ENCODE measurements at regions not wholly inside any gene's neighbourhood (a gene's known extent, or its start where the extent isn't known, plus 50 kb on each side); places are given as distances from the start of the nearest gene placed in this dataset.

GRCh38 chr2:240369335-240369734, 66.1 kb upstream of the GPC1 start:
- Mint-ChIP-seq H3K27me3 (no peaks in the 10 kb centered on the region), H3K4me1 (no peaks in the 10 kb centered on the region), H3K4me3 (no peak overlapping the region)

GRCh38 chr2:240369801-240370585, 65.5 kb upstream of the GPC1 start:
- Mint-ChIP-seq H3K27me3 (peaks cover 1% of the 10 kb centered on the region), H3K27ac (no peak overlapping the region), H3K4me1 (no peaks in the 10 kb centered on the region), H3K9me3 (no peaks in the 10 kb centered on the region), H3K4me3 (no peak overlapping the region)
- DNase-seq (no peak), ATAC-seq (no peak)

More at GRCh38 chr2:240369335-240369734, 66.1 kb upstream of the GPC1 start:
- Mint-ChIP-seq H3K9me3 (no peaks in the 10 kb centered on the region), H3K27ac (no peak overlapping the region)
- no peak for DNase-seq
- ATAC-seq, result no peak

GRCh38 chr2:240371129-240372000, 64.1 kb upstream of the GPC1 start:
- Mint-ChIP-seq H3K27me3 (peaks cover 13% of the 10 kb centered on the region), H3K9me3 (no peaks in the 10 kb centered on the region), H3K4me3 (no peak overlapping the region), H3K4me1 (no peaks in the 10 kb centered on the region), H3K27ac (no peak overlapping the region)
- DNase-seq (no peak), ATAC-seq (no peak)

GRCh38 chr2:240372101-240372500, 63.4 kb upstream of the GPC1 start:
- DNase-seq (no peak), ATAC-seq (peak; percentile 3)
- Mint-ChIP-seq H3K27ac (no peak overlapping the region), H3K27me3 (peaks cover 13% of the 10 kb centered on the region), H3K4me3 (no peak overlapping the region), H3K4me1 (no peaks in the 10 kb centered on the region), H3K9me3 (no peaks in the 10 kb centered on the region)

- Mint-ChIP-seq H3K27ac (no peak overlapping the region), H3K9me3 (no peaks in the 10 kb centered on the region), H3K4me3 (no peak overlapping the region), H3K4me1 (no peaks in the 10 kb centered on the region), H3K27me3 (peaks cover 13% of the 10 kb centered on the region)
- DNase-seq (no peak), ATAC-seq (no peak)
These were observed 62.1 kb upstream of the GPC1 start for GRCh38 chr2:240373289-240373885.

GRCh38 chr2:240374085-240374907, 61.2 kb upstream of the GPC1 start:
- Mint-ChIP-seq H3K9me3 (no peaks in the 10 kb centered on the region), H3K4me1 (no peaks in the 10 kb centered on the region), H3K4me3 (no peak overlapping the region), H3K27me3 (peaks cover 13% of the 10 kb centered on the region), H3K27ac (no peak overlapping the region)
- ATAC-seq (no peak), DNase-seq (no peak)

GRCh38 chr2:240375024-240375645, 60.3 kb upstream of the GPC1 start:
- no peak for ATAC-seq
- Mint-ChIP-seq H3K4me3 (no peak overlapping the region), H3K27me3 (peaks cover 13% of the 10 kb centered on the region), H3K9me3 (no peaks in the 10 kb centered on the region), H3K4me1 (no peaks in the 10 kb centered on the region), H3K27ac (peak overlapping the region in 1 of 2 donors; percentile 28)
- DNase-seq, result no peak

- DNase-seq (no peak), ATAC-seq (no peak)
- Mint-ChIP-seq H3K4me1 (no peaks in the 10 kb centered on the region), H3K27me3 (peaks cover 13% of the 10 kb centered on the region), H3K4me3 (no peak overlapping the region), H3K9me3 (no peaks in the 10 kb centered on the region), H3K27ac (no peak overlapping the region)
These were observed 58.7 kb upstream of the GPC1 start for GRCh38 chr2:240376739-240377138.

GRCh38 chr2:240377366-240377765, 58.1 kb upstream of the GPC1 start:
- Mint-ChIP-seq H3K4me1 (no peaks in the 10 kb centered on the region), H3K9me3 (no peaks in the 10 kb centered on the region), H3K27ac (no peak overlapping the region), H3K27me3 (peaks cover 13% of the 10 kb centered on the region), H3K4me3 (no peak overlapping the region)
- ATAC-seq (no peak), DNase-seq (no peak)

- H3K9me3 Mint-ChIP-seq, result no peaks in the 10 kb centered on the region
- peaks cover 22% of the 10 kb centered on the region for H3K27me3 Mint-ChIP-seq
- DNase-seq, result no peak
- no peak overlapping the region for H3K4me3 Mint-ChIP-seq
- ATAC-seq, result no peak
- no peaks in the 10 kb centered on the region for H3K4me1 Mint-ChIP-seq
- no peak overlapping the region for H3K27ac Mint-ChIP-seq
These were observed 56.3 kb upstream of the GPC1 start for GRCh38 chr2:240379089-240379636.

GRCh38 chr2:240383099-240383758, 52.2 kb upstream of the GPC1 start:
- H3K4me3 Mint-ChIP-seq, result no peak overlapping the region
- no peaks in the 10 kb centered on the region for H3K4me1 Mint-ChIP-seq
- no peak overlapping the region for H3K27ac Mint-ChIP-seq
- DNase-seq (no peak), ATAC-seq (peak; percentile 18)
- no peaks in the 10 kb centered on the region for H3K9me3 Mint-ChIP-seq
- H3K27me3 Mint-ChIP-seq, result peaks cover 10% of the 10 kb centered on the region

- H3K4me1 Mint-ChIP-seq, result no peaks in the 10 kb centered on the region
- DNase-seq, result no peak
- ATAC-seq, result peak; percentile 10
- no peak overlapping the region for H3K27ac Mint-ChIP-seq
- no peak overlapping the region for H3K4me3 Mint-ChIP-seq
- H3K9me3 Mint-ChIP-seq, result no peaks in the 10 kb centered on the region
- peaks cover 10% of the 10 kb centered on the region for H3K27me3 Mint-ChIP-seq
These were observed 51.4 kb upstream of the GPC1 start for GRCh38 chr2:240383871-240384700.

GRCh38 chr2:240384711-240385450, 50.6 kb upstream of the GPC1 start:
- ATAC-seq, result no peak
- no peak overlapping the region for H3K4me3 Mint-ChIP-seq
- H3K27ac Mint-ChIP-seq, result no peak overlapping the region
- H3K4me1 Mint-ChIP-seq, result no peaks in the 10 kb centered on the region
- peaks cover 10% of the 10 kb centered on the region for H3K27me3 Mint-ChIP-seq
- H3K9me3 Mint-ChIP-seq, result no peaks in the 10 kb centered on the region
- no peak for DNase-seq
